Motor neuron (in vitro differentiated cells): ENCODE measurements at regions not wholly inside any gene's neighbourhood (a gene's known extent, or its start where the extent isn't known, plus 50 kb on each side); places are given as distances from the start of the nearest gene placed in this dataset.
"Not testable (repeated sequence)": the region's sequence is repeated elsewhere in the genome, so short reads cannot be mapped to it uniquely, and the experiment has no call there.

Experiments used
- ATAC-seq, 8 experiments: fragments of 200-7000 bp; cut with Tn5 transposase; replicated peaks in 6 of 8; 2 replicates each; pipeline ENCODE4 v1.8.0; 2021; ENCODE audit warnings: mild to moderate bottlenecking in 8 of 8, moderate library complexity in 8 of 8
- H3K27ac ChIP-seq, 2 donors: fragments of 250-450 bp; sonication (Bioruptor Pico); 2 replicates each; pipeline ENCODE4 v1.9.0; 2021; ENCODE audit warnings: antibody characterized with exemption in 2 of 2, mild to moderate bottlenecking in 2 of 2, moderate library complexity in 1 of 2
- H3K4me1 ChIP-seq, 2 donors: fragments of 250-450 bp; sonication (Bioruptor Pico); replicated peaks in 1 of 2; 2 replicates each; pipeline ENCODE4 v1.6.1; 2021; ENCODE audit warnings: antibody characterized with exemption in 2 of 2, mild to moderate bottlenecking in 2 of 2, moderate library complexity in 1 of 2
- H3K4me3 ChIP-seq, 5 donors: fragments of 250-450 bp; sonication (Bioruptor Pico); 2 replicates each; pipeline ENCODE4 v1.9.0; 2021; ENCODE audit warnings: antibody characterized with exemption in 5 of 5, mild to moderate bottlenecking in 5 of 5, moderate library complexity in 4 of 5
- WGBS, 10 experiments: fragments of 450-650 bp; shearing (Covaris generic); methylation state at CpG; one replicate each; pipeline ENCODE4 v1.0.0; 2022; 5-methylcytosine and 5-hydroxymethylcytosine counted together
- in situ Hi-C, 9 experiments: fragments of 400-800 bp; cut with MboI; loops; one replicate each; pipeline ENCODE4 v1.15.0; 2021; ENCODE audit warnings: low sequenced_read_pairs in 9 of 9, low pct_unique_long_range_greater_than_20kb in 2 of 9; ENCODE audit not compliant: unreplicated experiment in 9 of 9

- 0 to 85% (median 60%) methylated on average over 1 to 2 of the region's 2 CpGs; no CpG with 5 or more reads in 7 of the 10 experiments for WGBS, 10 experiments
- no peak overlapping the region for H3K4me3 ChIP-seq
- no peaks in the 10 kb centered on the region for H3K4me1 ChIP-seq
- ATAC-seq = no peak
- no peak overlapping the region for H3K27ac ChIP-seq
- in situ Hi-C loops = no loop called here
Measured at GRCh38 chr2:154961676-154962075, 263.2 kb downstream of the KCNJ3 start.

- WGBS, 10 experiments = 0 to 87% (median 40%) methylated on average over 1 to 3 of the region's 3 CpGs; no CpG with 5 or more reads in 3 of the 10 experiments
- ATAC-seq = no peak
- Histone ChIP-seq H3K4me1 (no peaks in the 10 kb centered on the region), H3K27ac (no peak overlapping the region), H3K4me3 (no peak overlapping the region)
- in situ Hi-C loops = no loop called here
Measured at GRCh38 chr2:154960802-154961583, 262.5 kb downstream of the KCNJ3 start.

- H3K4me1 ChIP-seq = peaks cover 4 to 5% of the 10 kb centered on the region in 2 donors
- H3K4me3 ChIP-seq = no peak overlapping the region
- in situ Hi-C loops = no loop called here
- WGBS, 10 experiments = 0 to 77% (median 29%) methylated on average over 1 to 4 of the region's 4 CpGs; no CpG with 5 or more reads in 1 of the 10 experiments
- ATAC-seq = peak in 5 of 8 experiments; percentile 82 to 86 (median 83)
- H3K27ac ChIP-seq = no peak overlapping the region
Measured at GRCh38 chr2:154952346-154952980, 254.0 kb downstream of the KCNJ3 start.

- H3K27ac ChIP-seq, ATAC-seq, in situ Hi-C loops, H3K4me1 ChIP-seq, H3K4me3 ChIP-seq: not testable (repeated sequence)
- WGBS, 10 experiments = 37 to 95% (median 83%) methylated on average over 2 to 16 of the region's 16 CpGs
Measured at GRCh38 chr2:154947416-154947815, 248.9 kb downstream of the KCNJ3 start.

- in situ Hi-C loops = no loop called here
- H3K27ac ChIP-seq = no peak overlapping the region
- WGBS, 10 experiments = 27 to 100% (median 68%) methylated on average over 1 of the region's 1 CpG; no CpG with 5 or more reads in 2 of the 10 experiments
- no peak overlapping the region for H3K4me3 ChIP-seq
- H3K4me1 ChIP-seq = no peaks in the 10 kb centered on the region
- ATAC-seq = no peak
Measured at GRCh38 chr2:154945984-154946383, 247.5 kb downstream of the KCNJ3 start.

- H3K4me3 ChIP-seq = no peak overlapping the region
- H3K4me1 ChIP-seq = no peaks in the 10 kb centered on the region
- in situ Hi-C loops = no loop called here
- H3K27ac ChIP-seq = no peak overlapping the region
- ATAC-seq = no peak
Measured at GRCh38 chr2:154941379-154941778, 242.9 kb downstream of the KCNJ3 start.

- H3K4me3 ChIP-seq = no peak overlapping the region
- no peak for ATAC-seq
- in situ Hi-C loops = no loop called here
- H3K27ac ChIP-seq = no peak overlapping the region
- WGBS, 10 experiments = 0 to 100% (median 91%) methylated on average over 1 of the region's 1 CpG; no CpG with 5 or more reads in 1 of the 10 experiments
- no peaks in the 10 kb centered on the region for H3K4me1 ChIP-seq
Measured at GRCh38 chr2:154934213-154934612, 235.7 kb downstream of the KCNJ3 start.

- WGBS, 10 experiments = 40 to 100% (median 70%) methylated on average over 1 to 2 of the region's 3 CpGs; no CpG with 5 or more reads in 7 of the 10 experiments
- no peak overlapping the region for H3K27ac ChIP-seq
- H3K4me3 ChIP-seq = no peak overlapping the region
- no peak for ATAC-seq
- in situ Hi-C loops = no loop called here
- no peaks in the 10 kb centered on the region for H3K4me1 ChIP-seq
Measured at GRCh38 chr2:154924531-154924930, 226.0 kb downstream of the KCNJ3 start.

GRCh38 chr2:154914561-154914960, 216.1 kb downstream of the KCNJ3 start:
- H3K4me1 ChIP-seq = no peaks in the 10 kb centered on the region
- no peak overlapping the region for H3K27ac ChIP-seq
- peak in 3 of 8 experiments; percentile 42 to 53 (median 49) for ATAC-seq
- in situ Hi-C loops = no loop called here
- H3K4me3 ChIP-seq = no peak overlapping the region
- 0 to 95% (median 74%) methylated on average over 1 to 3 of the region's 3 CpGs; no CpG with 5 or more reads in 1 of the 10 experiments for WGBS, 10 experiments

- 15 to 92% (median 77%) methylated on average over 2 to 6 of the region's 6 CpGs for WGBS, 10 experiments
- in situ Hi-C loops = no loop called here
Measured at GRCh38 chr2:154912215-154912614, 213.7 kb downstream of the KCNJ3 start.

GRCh38 chr2:154911729-154912128, 213.2 kb downstream of the KCNJ3 start:
- H3K4me3 ChIP-seq = no peak overlapping the region
- peak in 1 of 8 experiments; percentile 53 for ATAC-seq
- in situ Hi-C loops = no loop called here
- no peaks in the 10 kb centered on the region for H3K4me1 ChIP-seq
- H3K27ac ChIP-seq = no peak overlapping the region

More at GRCh38 chr2:154912215-154912614, 213.7 kb downstream of the KCNJ3 start:
- no peaks in the 10 kb centered on the region for H3K4me1 ChIP-seq
- H3K27ac ChIP-seq = no peak overlapping the region
- ATAC-seq = no peak
- no peak overlapping the region for H3K4me3 ChIP-seq

GRCh38 chr2:154910701-154911100, 212.2 kb downstream of the KCNJ3 start:
- no peak for ATAC-seq
- 0 to 100% (median 79%) methylated on average over 1 of the region's 1 CpG; no CpG with 5 or more reads in 2 of the 10 experiments for WGBS, 10 experiments
- H3K4me3 ChIP-seq = no peak overlapping the region
- in situ Hi-C loops = no loop called here
- no peak overlapping the region for H3K27ac ChIP-seq
- H3K4me1 ChIP-seq = no peaks in the 10 kb centered on the region

GRCh38 chr2:154908327-154908726, 209.8 kb downstream of the KCNJ3 start:
- 0 to 100% methylated on average over 1 to 3 of the region's 4 CpGs; no CpG with 5 or more reads in 8 of the 10 experiments for WGBS, 10 experiments
- in situ Hi-C loops = no loop called here
- Histone ChIP-seq H3K4me3 (no peak overlapping the region), H3K4me1 (no peaks in the 10 kb centered on the region), H3K27ac (no peak overlapping the region)
- no peak for ATAC-seq
